OCI-LY1 (cell line): ENCODE measurements at regions not wholly inside any gene's neighbourhood (a gene's known extent, or its start where the extent isn't known, plus 50 kb on each side); places are given as distances from the start of the nearest gene placed in this dataset.

Experiments
- H2AFZ ChIP-seq: fragments of 200-600 bp; sonication (generic), shearing (Covaris generic); 2 replicates; pipeline ENCODE4 v1.6.0; 2014; ENCODE audit warnings: antibody characterized with exemption, mild to moderate bottlenecking, low read length
- H3F3A ChIP-seq: fragments of 200-600 bp; sonication (generic), shearing (Covaris generic); 2 replicates; pipeline ENCODE4 v1.6.0; 2014; ENCODE audit warnings: mild to moderate bottlenecking, antibody characterized with exemption, low read length, moderate library complexity; ENCODE audit not compliant: insufficient read depth
- H3K27ac ChIP-seq: fragments of 200-600 bp; sonication (generic); 2 replicates; pipeline ENCODE4 v1.5.1; 2014; ENCODE audit warnings: low read length, mixed run types, mild to moderate bottlenecking, low read depth; ENCODE audit not compliant: poor library complexity, severe bottlenecking
- H3K27me3 ChIP-seq: fragments of 200-600 bp; sonication (generic); 2 replicates; pipeline ENCODE4 v1.6.0; 2014; ENCODE audit warnings: antibody characterized with exemption, mild to moderate bottlenecking, low read length, moderate library complexity; ENCODE audit not compliant: insufficient read depth
- H3K36me3 ChIP-seq: fragments of 200-600 bp; sonication (generic); 2 replicates; pipeline ENCODE4 v1.6.1; 2014; ENCODE audit warnings: mild to moderate bottlenecking, antibody characterized with exemption, low read length, moderate library complexity, mixed read lengths; ENCODE audit not compliant: insufficient read depth
- H3K4me1 ChIP-seq: fragments of 200-600 bp; sonication (generic); 2 replicates; pipeline ENCODE4 v1.5.1; 2014; ENCODE audit warnings: mild to moderate bottlenecking, low read length, moderate library complexity; ENCODE audit not compliant: insufficient read depth, severe bottlenecking
- H3K4me2 ChIP-seq: fragments of 200-600 bp; sonication (generic), shearing (Covaris generic); 2 replicates; pipeline ENCODE4 v1.6.1; 2014; ENCODE audit warnings: low read length
- H3K4me3 ChIP-seq: fragments of 200-600 bp; sonication (generic); 2 replicates; pipeline ENCODE4 v1.5.1; 2014; ENCODE audit warnings: low read length, low read depth, mild to moderate bottlenecking, mixed read lengths; ENCODE audit not compliant: poor library complexity, severe bottlenecking
- H3K79me2 ChIP-seq: fragments of 200-600 bp; shearing (Covaris generic); 2 replicates; pipeline ENCODE4 v1.6.1; 2016; ENCODE audit warnings: mixed run types, low read length, mixed read lengths; ENCODE audit not compliant: insufficient read depth
- H3K9ac ChIP-seq: fragments of 200-600 bp; sonication (generic), shearing (Covaris generic); 2 replicates; pipeline ENCODE4 v1.6.1; 2014; ENCODE audit warnings: mild to moderate bottlenecking, low read length, mixed read lengths
- H3K9me2 ChIP-seq: fragments of 200-600 bp; sonication (generic), shearing (Covaris generic); 2 replicates; pipeline ENCODE4 v1.6.1; 2014; ENCODE audit warnings: low read depth, mild to moderate bottlenecking, low read length, mixed read lengths
- H3K9me3 ChIP-seq: fragments of 200-600 bp; shearing (Covaris generic); 2 replicates; pipeline ENCODE4 v1.6.1; 2014; ENCODE audit warnings: low read length, mixed read lengths
- H4K20me1 ChIP-seq: fragments of 200-600 bp; sonication (generic), shearing (Covaris generic); 2 replicates; pipeline ENCODE4 v1.6.0; 2016; ENCODE audit warnings: mild to moderate bottlenecking, low read length; ENCODE audit not compliant: insufficient read depth
- CTCF ChIP-seq: fragments of 200-600 bp; sonication (generic), shearing (Covaris generic); IDR thresholded peaks from 2 replicates; pipeline ENCODE4 v1.5.1; 2017; ENCODE audit warnings: mild to moderate bottlenecking, antibody characterized with exemption, low read length, moderate library complexity, mixed read lengths
- EZH2 ChIP-seq: fragments of 200-600 bp; sonication (generic), shearing (Covaris generic); IDR thresholded peaks from 2 replicates; pipeline ENCODE4 v1.8.0; 2017; ENCODE audit warnings: borderline replicate concordance, mixed run types, mild to moderate bottlenecking, antibody characterized with exemption, low read length, moderate library complexity, mixed read lengths

GRCh38 chr3:65233561-65233960 is 545.8 kb upstream of the ADAMTS9 start:
- Histone ChIP-seq H3K9me2 (no peaks in the 10 kb centered on the region), H3K9me3 (no peaks in the 10 kb centered on the region), H3K9ac (no peak overlapping the region), H3K4me1 (no peaks in the 10 kb centered on the region), H2AFZ (no peak overlapping the region), H3F3A (no peaks in the 10 kb centered on the region), H4K20me1 (no peaks in the 10 kb centered on the region), H3K4me2 (no peak overlapping the region), H3K4me3 (no peak overlapping the region), H3K27ac (no peak overlapping the region), H3K79me2 (no peaks in the 10 kb centered on the region), H3K27me3 (no peaks in the 10 kb centered on the region), H3K36me3 (no peaks in the 10 kb centered on the region)
- no peak for TF ChIP-seq CTCF
- no peak for TF ChIP-seq EZH2

GRCh38 chr3:65231544-65231943 is 543.7 kb upstream of the ADAMTS9 start:
- Histone ChIP-seq H3K36me3 (no peaks in the 10 kb centered on the region), H3K9me2 (no peaks in the 10 kb centered on the region), H3K4me3 (no peak overlapping the region), H3K4me1 (no peaks in the 10 kb centered on the region), H3K4me2 (no peak overlapping the region), H4K20me1 (no peaks in the 10 kb centered on the region), H3F3A (no peaks in the 10 kb centered on the region), H3K79me2 (no peaks in the 10 kb centered on the region), H3K27ac (no peak overlapping the region), H3K27me3 (no peaks in the 10 kb centered on the region), H3K9ac (no peak overlapping the region), H3K9me3 (no peaks in the 10 kb centered on the region), H2AFZ (no peak overlapping the region)
- TF ChIP-seq EZH2 (no peak), CTCF (no peak)

GRCh38 chr3:65230261-65231139 is 542.7 kb upstream of the ADAMTS9 start:
- TF ChIP-seq CTCF (no peak), EZH2 (no peak)
- Histone ChIP-seq H2AFZ (no peak overlapping the region), H3K27me3 (no peaks in the 10 kb centered on the region), H4K20me1 (no peaks in the 10 kb centered on the region), H3K9ac (no peak overlapping the region), H3K9me2 (no peaks in the 10 kb centered on the region), H3K4me2 (no peak overlapping the region), H3K9me3 (no peaks in the 10 kb centered on the region), H3K4me3 (no peak overlapping the region), H3K36me3 (no peaks in the 10 kb centered on the region), H3F3A (no peaks in the 10 kb centered on the region), H3K4me1 (no peaks in the 10 kb centered on the region), H3K79me2 (no peaks in the 10 kb centered on the region), H3K27ac (no peak overlapping the region)
